Tibial nerve (tissue), 3 donors: ENCODE measurements at regions not wholly inside any gene's neighbourhood (a gene's known extent, or its start where the extent isn't known, plus 50 kb on each side); places are given as distances from the start of the nearest gene placed in this dataset.

Source experiments
- POLR2A ChIP-seq, 2 donors: fragments of 450-650 bp; IDR thresholded peaks; one replicate each; pipeline ENCODE4 v1.6.1; 2017; ENCODE audit warnings: antibody characterized with exemption in 2 of 2, mild to moderate bottlenecking in 2 of 2, moderate library complexity in 2 of 2
- TF ChIP-seq, protein P1 (sequence below), 5 experiments: fragments of 200-600 bp in 3 of 5; fragments of 450-650 bp in 2 of 5; sonication (generic) in 3 of 5; IDR thresholded peaks; one replicate each; pipeline ENCODE4 v1.5.1; 2016 to 2019; ENCODE audit warnings: antibody characterized with exemption in 5 of 5, mild to moderate bottlenecking in 3 of 5, moderate library complexity in 2 of 5

- TF ChIP-seq, protein P1, sequence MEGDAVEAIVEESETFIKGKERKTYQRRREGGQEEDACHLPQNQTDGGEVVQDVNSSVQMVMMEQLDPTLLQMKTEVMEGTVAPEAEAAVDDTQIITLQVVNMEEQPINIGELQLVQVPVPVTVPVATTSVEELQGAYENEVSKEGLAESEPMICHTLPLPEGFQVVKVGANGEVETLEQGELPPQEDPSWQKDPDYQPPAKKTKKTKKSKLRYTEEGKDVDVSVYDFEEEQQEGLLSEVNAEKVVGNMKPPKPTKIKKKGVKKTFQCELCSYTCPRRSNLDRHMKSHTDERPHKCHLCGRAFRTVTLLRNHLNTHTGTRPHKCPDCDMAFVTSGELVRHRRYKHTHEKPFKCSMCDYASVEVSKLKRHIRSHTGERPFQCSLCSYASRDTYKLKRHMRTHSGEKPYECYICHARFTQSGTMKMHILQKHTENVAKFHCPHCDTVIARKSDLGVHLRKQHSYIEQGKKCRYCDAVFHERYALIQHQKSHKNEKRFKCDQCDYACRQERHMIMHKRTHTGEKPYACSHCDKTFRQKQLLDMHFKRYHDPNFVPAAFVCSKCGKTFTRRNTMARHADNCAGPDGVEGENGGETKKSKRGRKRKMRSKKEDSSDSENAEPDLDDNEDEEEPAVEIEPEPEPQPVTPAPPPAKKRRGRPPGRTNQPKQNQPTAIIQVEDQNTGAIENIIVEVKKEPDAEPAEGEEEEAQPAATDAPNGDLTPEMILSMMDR (IDR thresholded peaks at IDR 0.05), result no peak
- TF ChIP-seq POLR2A (IDR thresholded peaks at IDR 0.05), result no peak
Observed at GRCh38 chr2:212904646-212905045, 246.8 kb downstream of the IKZF2 start.
